Activated B cell treated with CpG ODN at 0.5 μM for 24 hours (primary cell): ENCODE measurements at regions not wholly inside any gene's neighbourhood (a gene's known extent, or its start where the extent isn't known, plus 50 kb on each side); places are given as distances from the start of the nearest gene placed in this dataset.
A peak's percentile ranks its signal among the peaks of the same experiment; 100 is the strongest.
"Not testable (repeated sequence)": the region's sequence is repeated elsewhere in the genome, so short reads cannot be mapped to it uniquely, and the experiment has no call there.

Source experiments
- ATAC-seq: fragments of 200-7000 bp; cut with Tn5 transposase; one replicate; pipeline ENCODE4 v1.10.0; 2021; ENCODE audit warnings: low read depth, mild to moderate bottlenecking, moderate library complexity
- CTCF ChIA-PET: fragments of 350-600 bp; sonication (Branson Sonifier 250); formaldehyde crosslinking; loops from one replicate; lab custom pipeline; 2021; ENCODE audit warnings: antibody characterized with exemption; lab: Charles Lee
- POLR2A ChIA-PET: fragments of 350-600 bp; sonication (Branson Sonifier 250); formaldehyde crosslinking; loops from one replicate; lab custom pipeline; 2021; ENCODE audit warnings: antibody characterized with exemption; lab: Charles Lee
- DNase-seq: peaks from one replicate; pipeline ENCODE4 v3.0.0; 2022
- H3K27ac Mint-ChIP-seq: one replicate; pipeline ENCODE4 v1.8.0; 2020; ENCODE audit warnings: mixed read lengths
- H3K27me3 Mint-ChIP-seq: one replicate; pipeline ENCODE4 v1.8.0; 2021; ENCODE audit warnings: mixed read lengths
- H3K36me3 Mint-ChIP-seq: one replicate; pipeline ENCODE4 v1.8.0; 2021; ENCODE audit warnings: low read depth, mixed read lengths
- H3K4me1 Mint-ChIP-seq: one replicate; pipeline ENCODE4 v1.8.0; 2021; ENCODE audit warnings: mixed read lengths
- H3K4me3 Mint-ChIP-seq: one replicate; pipeline ENCODE4 v1.8.0; 2020; ENCODE audit warnings: mild to moderate bottlenecking, mixed read lengths
- H3K9me3 Mint-ChIP-seq: one replicate; pipeline ENCODE4 v1.8.0; 2020; ENCODE audit warnings: mixed read lengths
- intact Hi-C: fragments of 100-400 bp; cut with micrococcal nuclease; formaldehyde crosslinking; loops from one replicate; pipeline ENCODE4 v1.15.1; 2024
- TF ChIP-seq, protein P1 (sequence below): fragments of 200-600 bp; IDR thresholded peaks from one replicate; pipeline ENCODE4 v1.8.0; 2022; ENCODE audit warnings: antibody characterized with exemption, mild to moderate bottlenecking

DNA sequence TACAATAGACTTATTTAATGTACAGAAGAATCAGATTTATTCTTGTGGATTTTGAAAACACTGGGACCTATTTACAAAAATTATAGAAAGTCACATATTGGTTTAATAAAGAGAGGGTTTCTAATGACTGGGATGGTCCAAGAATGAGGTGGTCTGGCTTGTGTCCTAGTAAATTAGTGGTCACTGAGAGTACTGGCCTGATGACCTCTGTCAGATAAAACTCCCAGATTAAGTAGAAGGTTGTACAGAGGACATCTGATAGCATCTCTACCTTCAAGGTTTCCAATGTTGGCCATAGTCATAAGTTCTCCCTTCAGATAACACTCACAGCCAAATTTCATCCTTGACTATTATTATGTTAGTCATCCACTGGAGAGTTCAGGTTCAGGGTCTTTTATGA lies 692.9 kb downstream of the MTRR start:
- intact Hi-C loops: no loop called here
- DNase-seq (no peak), ATAC-seq (no peak)
- TF ChIP-seq, protein P1, sequence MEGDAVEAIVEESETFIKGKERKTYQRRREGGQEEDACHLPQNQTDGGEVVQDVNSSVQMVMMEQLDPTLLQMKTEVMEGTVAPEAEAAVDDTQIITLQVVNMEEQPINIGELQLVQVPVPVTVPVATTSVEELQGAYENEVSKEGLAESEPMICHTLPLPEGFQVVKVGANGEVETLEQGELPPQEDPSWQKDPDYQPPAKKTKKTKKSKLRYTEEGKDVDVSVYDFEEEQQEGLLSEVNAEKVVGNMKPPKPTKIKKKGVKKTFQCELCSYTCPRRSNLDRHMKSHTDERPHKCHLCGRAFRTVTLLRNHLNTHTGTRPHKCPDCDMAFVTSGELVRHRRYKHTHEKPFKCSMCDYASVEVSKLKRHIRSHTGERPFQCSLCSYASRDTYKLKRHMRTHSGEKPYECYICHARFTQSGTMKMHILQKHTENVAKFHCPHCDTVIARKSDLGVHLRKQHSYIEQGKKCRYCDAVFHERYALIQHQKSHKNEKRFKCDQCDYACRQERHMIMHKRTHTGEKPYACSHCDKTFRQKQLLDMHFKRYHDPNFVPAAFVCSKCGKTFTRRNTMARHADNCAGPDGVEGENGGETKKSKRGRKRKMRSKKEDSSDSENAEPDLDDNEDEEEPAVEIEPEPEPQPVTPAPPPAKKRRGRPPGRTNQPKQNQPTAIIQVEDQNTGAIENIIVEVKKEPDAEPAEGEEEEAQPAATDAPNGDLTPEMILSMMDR: no peak
- ChIA-PET CTCF (no interaction called here), POLR2A (no interaction called here)
- H3K27ac Mint-ChIP-seq: no peak overlapping the region
- no peaks in the 10 kb centered on the region for H3K36me3 Mint-ChIP-seq
- H3K9me3 Mint-ChIP-seq: no peaks in the 10 kb centered on the region
- peaks cover 1% of the 10 kb centered on the region for H3K4me1 Mint-ChIP-seq
- H3K4me3 Mint-ChIP-seq: no peak overlapping the region
- no peaks in the 10 kb centered on the region for H3K27me3 Mint-ChIP-seq

DNA sequence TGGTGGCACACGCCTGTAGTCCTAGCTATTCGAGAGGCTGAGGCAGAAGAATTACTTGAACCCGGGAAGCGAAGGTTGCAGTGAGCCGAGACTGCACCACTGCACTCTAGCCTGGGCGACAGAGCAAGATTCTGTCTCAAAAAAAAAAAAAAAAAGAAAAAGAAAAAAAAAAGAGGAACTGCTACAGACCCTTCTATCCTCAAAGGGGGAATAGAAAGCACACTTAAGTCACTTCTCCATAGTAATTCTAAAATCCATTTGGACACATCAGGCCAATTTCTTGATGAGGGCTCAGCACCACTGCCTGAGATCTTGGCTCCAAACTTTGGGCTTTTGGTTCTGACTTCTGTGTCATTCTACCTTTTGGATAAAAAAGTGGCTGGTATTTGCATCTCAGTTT lies 694.6 kb downstream of the MTRR start:
- POLR2A ChIA-PET, intact Hi-C loops, ATAC-seq, H3K36me3 Mint-ChIP-seq, H3K27ac Mint-ChIP-seq, H3K4me1 Mint-ChIP-seq, H3K4me3 Mint-ChIP-seq, DNase-seq, H3K27me3 Mint-ChIP-seq, H3K9me3 Mint-ChIP-seq, CTCF ChIA-PET: not testable (repeated sequence)

DNA sequence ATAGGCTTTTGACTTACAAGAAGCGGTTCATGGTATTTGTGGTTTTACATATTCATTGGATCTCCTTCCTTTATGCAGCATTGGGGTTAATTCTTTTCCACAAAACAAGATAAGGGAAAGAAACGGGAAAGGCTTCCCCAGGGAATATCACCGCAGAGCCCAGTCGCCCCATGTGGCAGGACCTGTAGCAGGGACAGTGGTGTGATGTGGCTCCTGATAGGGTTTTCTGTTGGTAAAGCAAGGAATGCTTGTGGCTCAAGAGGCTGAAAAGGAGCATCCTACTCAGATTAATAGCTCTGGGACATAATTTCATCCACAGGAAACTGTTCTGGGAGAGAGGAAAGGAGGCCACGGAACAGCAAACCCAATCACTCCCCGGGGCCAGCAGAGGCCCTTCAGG lies 699.9 kb downstream of the MTRR start:
- CTCF ChIA-PET: no interaction called here
- H3K4me1 Mint-ChIP-seq: peaks cover under 1% of the 10 kb centered on the region

DNA sequence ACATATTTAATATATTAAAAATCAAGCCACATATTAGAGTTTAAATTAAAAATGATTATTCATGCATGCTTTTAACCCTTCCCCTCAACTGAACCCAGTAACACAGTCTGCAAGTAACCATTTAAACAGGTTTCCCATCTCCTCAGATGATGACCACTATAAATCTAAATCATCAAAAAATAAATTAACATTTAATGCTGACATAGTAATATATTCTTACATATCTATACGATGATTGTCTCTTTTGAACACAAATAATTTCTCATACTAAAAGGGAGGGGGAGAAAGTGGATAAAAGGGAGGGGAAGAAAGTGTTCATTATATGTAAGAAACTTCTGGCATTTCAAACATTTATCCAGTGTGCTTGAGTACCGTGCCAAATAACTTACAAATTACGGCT lies 701.6 kb downstream of the MTRR start:
- POLR2A ChIA-PET: no interaction called here
- H3K9me3 Mint-ChIP-seq: no peaks in the 10 kb centered on the region
- H3K4me1 Mint-ChIP-seq: no peaks in the 10 kb centered on the region
- TF ChIP-seq, protein P1: no peak
- no peaks in the 10 kb centered on the region for H3K27me3 Mint-ChIP-seq
- H3K36me3 Mint-ChIP-seq: no peaks in the 10 kb centered on the region
- H3K27ac Mint-ChIP-seq: no peak overlapping the region
- CTCF ChIA-PET: no interaction called here
- H3K4me3 Mint-ChIP-seq: no peak overlapping the region
- no peak for DNase-seq
- no peak for ATAC-seq
- intact Hi-C loops: no loop called here

More for the DNA sequence above, 699.9 kb downstream of the MTRR start:
- POLR2A ChIA-PET: no interaction called here
- no peak overlapping the region for H3K27ac Mint-ChIP-seq
- ATAC-seq: no peak
- no peaks in the 10 kb centered on the region for H3K36me3 Mint-ChIP-seq
- DNase-seq: no peak
- TF ChIP-seq, protein P1: no peak
- intact Hi-C loops: no loop called here
- H3K27me3 Mint-ChIP-seq: no peaks in the 10 kb centered on the region
- H3K9me3 Mint-ChIP-seq: no peaks in the 10 kb centered on the region
- no peak overlapping the region for H3K4me3 Mint-ChIP-seq

DNA sequence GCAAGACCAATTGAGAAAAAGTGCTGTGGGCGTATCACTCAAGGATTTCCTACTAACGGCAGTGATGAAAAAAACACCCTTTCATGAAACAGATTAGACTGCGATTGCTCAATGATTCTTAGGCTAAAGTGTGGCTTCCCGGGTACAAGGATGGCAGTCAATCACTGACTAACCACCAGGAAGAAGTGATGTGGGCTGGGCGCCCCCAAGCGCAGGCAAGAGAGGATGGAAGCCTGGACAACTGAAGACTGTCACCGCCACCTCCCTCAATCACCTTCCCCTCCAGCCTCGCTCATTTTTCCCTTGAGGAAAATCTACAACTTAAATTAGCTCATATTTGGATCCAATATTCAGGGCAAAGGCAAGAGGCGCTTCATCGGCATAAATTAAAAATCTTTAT lies 707.2 kb downstream of the MTRR start:
- intact Hi-C loops: no loop called here
- DNase-seq: no peak
- no peak overlapping the region for H3K27ac Mint-ChIP-seq
- TF ChIP-seq, protein P1: no peak
- H3K4me3 Mint-ChIP-seq: no peak overlapping the region
- POLR2A ChIA-PET: no interaction called here
- peaks cover 14% of the 10 kb centered on the region for H3K4me1 Mint-ChIP-seq
- CTCF ChIA-PET: no interaction called here
- H3K9me3 Mint-ChIP-seq: no peaks in the 10 kb centered on the region
- ATAC-seq: no peak
- H3K27me3 Mint-ChIP-seq: no peaks in the 10 kb centered on the region
- H3K36me3 Mint-ChIP-seq: no peaks in the 10 kb centered on the region

DNA sequence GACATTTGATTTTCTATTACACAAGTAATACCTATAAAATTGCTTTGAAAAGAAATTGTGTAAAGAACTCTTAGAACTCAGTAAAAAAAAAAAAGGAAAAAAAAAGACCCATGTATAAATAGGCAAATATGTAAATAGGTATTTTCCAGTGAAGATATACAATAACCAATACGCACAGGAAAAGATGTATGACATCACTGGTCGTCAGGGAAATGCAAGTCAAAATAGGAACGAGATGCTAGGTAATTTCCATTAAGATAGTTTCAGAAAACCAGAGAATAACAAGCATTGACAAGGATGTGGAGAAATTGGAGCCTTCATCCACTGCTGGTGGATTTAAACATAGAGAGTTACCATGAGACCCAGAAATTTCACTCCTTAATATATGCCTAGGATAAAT lies 708.8 kb downstream of the MTRR start:
- Mint-ChIP-seq H3K27me3 (no peaks in the 10 kb centered on the region), H3K27ac (peak overlapping the region; percentile 25), H3K4me3 (no peak overlapping the region), H3K9me3 (no peaks in the 10 kb centered on the region), H3K36me3 (no peaks in the 10 kb centered on the region), H3K4me1 (peaks cover 14% of the 10 kb centered on the region)
- ChIA-PET POLR2A (no interaction called here), CTCF (no interaction called here)
- TF ChIP-seq, protein P1: no peak
- ATAC-seq (peak; percentile 65), DNase-seq (no peak)
- intact Hi-C loops: no loop called here
